Epithelial cell of esophagus (primary cell): ENCODE measurements at regions not wholly inside any gene's neighbourhood (a gene's known extent, or its start where the extent isn't known, plus 50 kb on each side); places are given as distances from the start of the nearest gene placed in this dataset.

Experiments
- DNase-seq: peaks from one replicate; pipeline ENCODE4 v3.0.0; 2010; ENCODE audit warnings: low read depth
- H3K4me3 ChIP-seq: 2 replicates; pipeline ENCODE4 v1.5.1; 2011; ENCODE audit warnings: mild to moderate bottlenecking, low read length, control low read depth
- TF ChIP-seq, protein P1 (sequence below): IDR thresholded peaks from 2 replicates; pipeline ENCODE4 v1.5.1; 2011; ENCODE audit warnings: low read depth, mild to moderate bottlenecking, low read length, control low read depth, inconsistent platforms; ENCODE audit not compliant: insufficient read depth; ENCODE audit errors: missing control alignments

DNA sequence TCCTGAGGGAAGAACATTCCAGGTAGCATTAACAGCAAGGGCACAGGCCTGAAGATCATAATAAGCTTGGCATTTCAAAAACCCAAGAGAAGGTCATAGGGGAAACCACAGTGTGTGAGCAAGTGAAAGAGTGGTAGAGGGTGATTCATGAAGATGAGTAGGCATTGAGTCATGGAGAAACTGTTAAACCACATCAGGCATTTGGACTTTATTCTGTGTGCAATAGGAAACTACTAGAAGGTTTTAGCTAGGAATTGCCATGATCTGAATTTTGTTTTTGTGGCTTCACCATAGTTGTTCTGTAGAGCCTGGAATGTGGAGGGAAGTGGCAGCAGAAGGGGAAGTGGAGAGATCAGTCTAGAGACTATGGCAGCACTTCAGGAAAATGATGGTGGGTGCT is 359.0 kb upstream of the PTBP2 start:
- peak; percentile 97 for DNase-seq
- no peak overlapping the region for H3K4me3 ChIP-seq
- TF ChIP-seq, protein P1, sequence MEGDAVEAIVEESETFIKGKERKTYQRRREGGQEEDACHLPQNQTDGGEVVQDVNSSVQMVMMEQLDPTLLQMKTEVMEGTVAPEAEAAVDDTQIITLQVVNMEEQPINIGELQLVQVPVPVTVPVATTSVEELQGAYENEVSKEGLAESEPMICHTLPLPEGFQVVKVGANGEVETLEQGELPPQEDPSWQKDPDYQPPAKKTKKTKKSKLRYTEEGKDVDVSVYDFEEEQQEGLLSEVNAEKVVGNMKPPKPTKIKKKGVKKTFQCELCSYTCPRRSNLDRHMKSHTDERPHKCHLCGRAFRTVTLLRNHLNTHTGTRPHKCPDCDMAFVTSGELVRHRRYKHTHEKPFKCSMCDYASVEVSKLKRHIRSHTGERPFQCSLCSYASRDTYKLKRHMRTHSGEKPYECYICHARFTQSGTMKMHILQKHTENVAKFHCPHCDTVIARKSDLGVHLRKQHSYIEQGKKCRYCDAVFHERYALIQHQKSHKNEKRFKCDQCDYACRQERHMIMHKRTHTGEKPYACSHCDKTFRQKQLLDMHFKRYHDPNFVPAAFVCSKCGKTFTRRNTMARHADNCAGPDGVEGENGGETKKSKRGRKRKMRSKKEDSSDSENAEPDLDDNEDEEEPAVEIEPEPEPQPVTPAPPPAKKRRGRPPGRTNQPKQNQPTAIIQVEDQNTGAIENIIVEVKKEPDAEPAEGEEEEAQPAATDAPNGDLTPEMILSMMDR: no peak

DNA sequence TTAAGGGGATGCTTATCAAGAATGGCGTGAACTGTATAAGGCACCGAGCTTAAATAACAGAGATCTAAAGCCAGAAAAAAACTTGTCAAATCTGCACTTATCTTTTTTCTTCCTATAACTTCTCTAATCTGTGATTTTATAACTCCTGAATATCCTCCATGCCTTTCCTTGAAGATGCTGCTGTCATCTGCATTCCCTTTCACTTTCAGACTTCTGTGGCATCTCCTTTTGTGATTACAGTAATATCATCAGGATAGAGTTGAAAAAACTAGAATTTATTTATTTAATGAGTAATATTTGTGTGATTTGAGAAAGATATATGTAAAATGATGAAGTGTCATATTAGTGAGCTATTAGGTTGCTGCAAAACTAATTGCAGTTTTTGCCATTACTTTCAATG is 357.8 kb upstream of the PTBP2 start:
- no peak for DNase-seq
- no peak overlapping the region for H3K4me3 ChIP-seq
- TF ChIP-seq, protein P1: no peak

DNA sequence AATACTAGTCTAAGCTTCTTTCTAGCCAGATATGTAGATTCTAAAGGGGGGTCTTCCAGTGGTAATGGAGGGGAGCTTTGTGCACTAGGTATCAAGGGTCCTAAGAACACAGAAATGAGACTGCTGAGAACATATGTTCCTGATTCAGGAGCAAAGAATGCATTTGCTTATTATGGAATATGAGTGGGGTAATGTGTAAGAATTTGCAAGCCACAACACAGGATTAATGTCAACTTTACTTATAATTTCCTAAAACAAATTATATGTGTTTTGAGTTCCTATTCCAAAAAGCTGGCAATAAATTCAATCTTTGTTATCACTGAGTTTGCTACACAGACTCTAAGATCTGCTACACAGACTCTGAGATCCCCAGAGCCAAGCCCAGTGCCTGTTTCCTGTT is 357.0 kb upstream of the PTBP2 start:
- H3K4me3 ChIP-seq: no peak overlapping the region
- peak; percentile 25 for DNase-seq
- TF ChIP-seq, protein P1: no peak

DNA sequence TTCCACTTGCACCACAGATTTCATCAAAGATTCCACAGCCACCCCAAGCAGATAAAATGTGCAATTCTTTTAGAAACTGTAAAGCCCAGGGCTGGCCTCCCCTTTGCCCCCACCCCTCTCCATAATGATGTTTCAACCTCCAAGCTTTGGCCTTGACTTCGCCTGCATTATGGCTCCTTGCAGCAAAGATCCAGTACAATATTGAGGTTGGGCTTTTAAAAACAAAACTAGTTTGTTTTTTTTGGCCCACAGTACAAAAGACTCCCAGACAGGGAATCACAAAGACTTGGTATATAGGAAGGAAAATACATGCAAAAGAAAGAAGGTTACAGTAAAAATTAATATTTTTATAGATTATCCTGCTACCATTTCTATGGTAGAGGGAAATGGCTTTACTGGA is 356.5 kb upstream of the PTBP2 start:
- no peak for DNase-seq
- H3K4me3 ChIP-seq: no peak overlapping the region
- TF ChIP-seq, protein P1: no peak

DNA sequence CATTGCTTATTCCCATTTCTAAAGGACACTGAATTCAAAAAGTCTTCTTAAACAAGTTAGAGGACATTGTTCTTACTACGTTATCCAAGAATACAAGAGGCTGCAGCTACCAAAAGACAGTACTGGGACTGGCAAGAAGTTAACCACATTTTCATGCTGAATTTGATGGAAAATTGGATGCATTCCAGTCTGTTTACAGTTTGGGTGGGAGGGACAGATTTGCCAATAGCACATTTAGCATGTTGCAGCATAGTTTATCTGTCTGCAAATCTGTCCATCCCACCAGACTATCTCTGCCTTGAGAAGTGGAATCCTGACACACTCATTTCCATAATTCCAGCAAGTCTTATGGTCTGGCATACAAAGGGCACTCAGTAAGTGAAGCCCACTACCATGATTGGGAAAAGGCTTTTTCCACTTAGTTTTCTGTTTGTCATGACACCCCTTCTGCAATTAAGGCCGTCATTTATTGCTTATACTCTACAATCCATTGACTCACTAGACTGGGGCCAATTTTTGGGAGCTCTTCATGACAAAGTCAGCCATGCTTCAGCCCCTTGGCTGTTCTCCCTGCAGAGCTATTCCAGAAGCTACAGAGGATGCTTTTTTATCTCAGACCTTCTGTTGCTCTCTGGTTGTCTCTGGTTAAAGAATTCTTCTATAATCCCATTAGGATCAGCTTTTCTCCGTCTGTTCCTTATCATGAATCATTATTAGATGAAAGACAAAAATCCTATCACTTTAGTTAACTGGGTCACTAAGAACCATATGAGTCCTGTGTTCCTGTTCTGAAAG is 355.8 kb upstream of the PTBP2 start:
- TF ChIP-seq, protein P1: no peak
- no peak overlapping the region for H3K4me3 ChIP-seq
- no peak for DNase-seq

DNA sequence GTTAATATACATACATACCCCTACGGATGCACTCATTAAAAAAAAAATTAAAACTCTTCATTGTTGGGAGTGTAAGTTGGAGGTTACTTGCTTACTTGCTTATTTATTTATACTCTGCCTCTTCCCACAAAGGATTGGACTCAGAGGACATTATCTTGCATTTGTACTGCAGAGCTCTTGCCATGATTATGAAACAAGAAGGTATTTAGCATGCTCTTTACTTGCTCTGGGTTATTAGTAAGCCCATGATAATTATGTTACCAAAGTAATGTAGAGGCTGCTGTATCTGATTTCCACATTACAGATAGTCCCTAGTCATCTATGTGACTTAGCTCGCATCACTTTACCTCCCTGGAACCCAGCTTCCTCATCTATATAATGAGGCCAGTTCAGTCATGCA is 355.1 kb upstream of the PTBP2 start:
- peak; percentile 36 for DNase-seq
- H3K4me3 ChIP-seq: no peak overlapping the region
- TF ChIP-seq, protein P1: no peak

DNA sequence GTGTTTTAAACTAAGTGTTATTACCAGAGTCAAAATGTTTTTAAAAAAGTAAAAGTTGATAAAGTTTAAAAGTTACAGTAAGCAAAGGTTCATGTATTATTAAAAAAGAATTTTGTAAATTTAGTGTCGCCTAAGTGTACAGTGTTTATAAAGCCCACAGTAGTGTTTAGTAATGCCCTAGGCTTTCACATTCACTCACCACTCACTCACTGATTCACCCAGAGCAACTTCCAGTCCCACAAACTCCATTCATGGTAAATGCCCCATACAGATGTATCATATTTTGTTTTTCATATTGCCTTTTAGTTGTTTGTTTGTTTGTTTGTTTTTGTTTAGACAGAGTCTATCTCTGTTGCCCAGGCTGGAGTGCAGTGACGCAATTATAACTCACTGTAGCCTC is 353.8 kb upstream of the PTBP2 start:
- peak; percentile 38 for DNase-seq
- no peak overlapping the region for H3K4me3 ChIP-seq
- TF ChIP-seq, protein P1: no peak
